ENCODE measurements at regions not wholly inside any gene's neighbourhood (a gene's known extent, or its start where the extent isn't known, plus 50 kb on each side); places are given as distances from the start of the nearest gene placed in this dataset.

GRCh38 chr3:148459931-148460513 lies 237.7 kb upstream of the AGTR1 start:
- TF ChIP-seq YY1 (IDR thresholded peaks at IDR 0.05; ENCODE audit: low read depth) = no peak
- no peak for TF ChIP-seq NFIC (IDR thresholded peaks at IDR 0.05)
- no peak for TF ChIP-seq REST (IDR thresholded peaks at IDR 0.05; ENCODE audit: low read depth)
- TF ChIP-seq TCF12 (IDR thresholded peaks at IDR 0.05; ENCODE audit: low read depth) = no peak
- no peak for TF ChIP-seq EGR1 (IDR thresholded peaks at IDR 0.05)
- peak; percentile 65 for TF ChIP-seq RAD21 (IDR thresholded peaks at IDR 0.05; ENCODE audit: low read depth)
- no peak for TF ChIP-seq TEAD4 (IDR thresholded peaks at IDR 0.05)
- TF ChIP-seq CEBPB (IDR thresholded peaks at IDR 0.05) = no peak
- no peak for TF ChIP-seq EP300 (IDR thresholded peaks at IDR 0.05; ENCODE audit: borderline replicate concordance)
- no peak for TF ChIP-seq MAX (IDR thresholded peaks at IDR 0.05)
- no peak for TF ChIP-seq FOXM1 (IDR thresholded peaks at IDR 0.05; ENCODE audit: borderline replicate concordance, low read depth)
- no peak for TF ChIP-seq ZBTB7A (IDR thresholded peaks at IDR 0.05; ENCODE audit: low read depth)
- no peak for TF ChIP-seq TAF1 (IDR thresholded peaks at IDR 0.05; ENCODE audit: low read depth)
